SK-N-MC (cell line): ENCODE measurements at regions not wholly inside any gene's neighbourhood (a gene's known extent, or its start where the extent isn't known, plus 50 kb on each side); places are given as distances from the start of the nearest gene placed in this dataset.
A peak's percentile ranks its signal among the peaks of the same experiment; 100 is the strongest.
"Not testable (repeated sequence)": the region's sequence is repeated elsewhere in the genome, so short reads cannot be mapped to it uniquely, and the experiment has no call there.

Source experiments
- DNase-seq: peaks from one replicate; pipeline ENCODE4 v3.0.0-alpha.2; 2011; ENCODE audit warnings: low read depth, low spot score
- H3K27ac ChIP-seq: fragments of 200-600 bp; sonication (generic); 2 replicates; pipeline ENCODE4 v1.5.1; 2016; ENCODE audit warnings: mixed run types
- H3K36me3 ChIP-seq: fragments of 200-600 bp; sonication (generic); 2 replicates; pipeline ENCODE4 v1.6.1; 2017; ENCODE audit warnings: antibody characterized with exemption, low read length, mixed read lengths; ENCODE audit not compliant: insufficient read depth
- H3K4me3 ChIP-seq: fragments of 200-600 bp; sonication (generic); 2 replicates; pipeline ENCODE4 v1.5.1; 2016
- H3K9ac ChIP-seq: fragments of 200-600 bp; sonication (generic); 2 replicates; pipeline ENCODE4 v1.8.0; 2017; ENCODE audit warnings: mixed run types, mixed read lengths; ENCODE audit not compliant: insufficient read length
- H3K9me3 ChIP-seq: fragments of 200-600 bp; sonication (generic); 2 replicates; pipeline ENCODE4 v1.6.1; 2017; ENCODE audit warnings: low read depth, mild to moderate bottlenecking, antibody characterized with exemption, low read length, moderate library complexity, mixed read lengths
- EZH2 ChIP-seq: fragments of 200-600 bp; sonication (generic); IDR thresholded peaks from one replicate; pipeline ENCODE4 v1.6.1; 2017; ENCODE audit warnings: antibody characterized with exemption
- FOXP2 ChIP-seq: optimal IDR thresholded peaks from 2 replicates; pipeline ENCODE3; 2011; ENCODE audit warnings: mild to moderate bottlenecking, moderate library complexity; ENCODE audit not compliant: insufficient read depth; ENCODE audit errors: extremely low read length, control extremely low read depth
- POLR2AphosphoS5 ChIP-seq: IDR thresholded peaks from 2 replicates; pipeline ENCODE4 v1.6.1; 2012; ENCODE audit warnings: mild to moderate bottlenecking, low read depth, low read length, borderline replicate concordance

- no peak for TF ChIP-seq FOXP2
- no peak for TF ChIP-seq POLR2AphosphoS5
- TF ChIP-seq EZH2, result no peak
- no peak overlapping the region for H3K4me3 ChIP-seq
- DNase-seq, result no peak
- H3K9ac ChIP-seq, result no peak overlapping the region
- no peak overlapping the region for H3K27ac ChIP-seq
- H3K36me3 ChIP-seq, result no peaks in the 10 kb centered on the region
- no peaks in the 10 kb centered on the region for H3K9me3 ChIP-seq
Observed at GRCh38 chr5:54804086-54804485, 181.3 kb downstream of the ESM1 start.

DNA sequence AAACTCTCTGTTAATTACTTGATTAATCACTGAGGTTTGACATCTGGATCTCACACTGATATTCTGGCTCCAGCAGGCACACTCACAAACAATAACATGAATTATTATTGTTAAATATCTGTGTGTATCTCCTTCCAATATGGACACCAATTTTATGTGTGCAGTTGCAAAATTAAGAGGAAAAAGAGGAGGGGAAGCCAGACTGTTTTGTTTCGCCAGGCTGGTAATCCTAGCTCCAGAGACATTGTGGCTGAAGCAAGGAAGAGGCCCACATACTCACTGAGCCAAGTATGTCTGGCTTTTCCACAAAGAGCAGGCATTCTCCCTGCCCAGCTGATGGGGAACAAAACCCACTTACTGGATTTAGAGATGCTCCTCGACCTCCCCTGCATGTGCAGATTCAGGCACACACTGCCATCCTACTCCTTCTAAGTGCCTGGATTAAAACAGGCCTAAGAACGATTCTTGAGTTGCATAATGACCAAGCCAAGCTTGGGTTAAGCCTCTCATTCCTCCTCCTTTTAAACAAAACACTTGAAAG, 181.9 kb downstream of the ESM1 start:
- no peak overlapping the region for H3K9ac ChIP-seq
- no peaks in the 10 kb centered on the region for H3K36me3 ChIP-seq
- H3K27ac ChIP-seq, result 0 out of 2 replicates have a peak overlapping the region, but pooled peaks have one; percentile 26
- no peaks in the 10 kb centered on the region for H3K9me3 ChIP-seq
- no peak overlapping the region for H3K4me3 ChIP-seq
- TF ChIP-seq POLR2AphosphoS5, result no peak
- no peak for DNase-seq

GRCh38 chr5:54799645-54800044, 185.7 kb downstream of the ESM1 start:
- DNase-seq, result no peak
- H3K27ac ChIP-seq, result no peak overlapping the region
- H3K9me3 ChIP-seq, result no peaks in the 10 kb centered on the region
- no peak overlapping the region for H3K4me3 ChIP-seq
- H3K9ac ChIP-seq, result no peak overlapping the region
- TF ChIP-seq FOXP2 (no peak), POLR2AphosphoS5 (no peak), EZH2 (no peak)
- no peaks in the 10 kb centered on the region for H3K36me3 ChIP-seq

GRCh38 chr5:54795777-54796176, 189.6 kb downstream of the ESM1 start:
- Histone ChIP-seq H3K9ac (no peak overlapping the region), H3K4me3 (no peak overlapping the region), H3K9me3 (no peaks in the 10 kb centered on the region), H3K27ac (no peak overlapping the region), H3K36me3 (no peaks in the 10 kb centered on the region)
- TF ChIP-seq POLR2AphosphoS5, result no peak
- TF ChIP-seq FOXP2, result no peak
- TF ChIP-seq EZH2, result no peak
- DNase-seq, result no peak

DNA sequence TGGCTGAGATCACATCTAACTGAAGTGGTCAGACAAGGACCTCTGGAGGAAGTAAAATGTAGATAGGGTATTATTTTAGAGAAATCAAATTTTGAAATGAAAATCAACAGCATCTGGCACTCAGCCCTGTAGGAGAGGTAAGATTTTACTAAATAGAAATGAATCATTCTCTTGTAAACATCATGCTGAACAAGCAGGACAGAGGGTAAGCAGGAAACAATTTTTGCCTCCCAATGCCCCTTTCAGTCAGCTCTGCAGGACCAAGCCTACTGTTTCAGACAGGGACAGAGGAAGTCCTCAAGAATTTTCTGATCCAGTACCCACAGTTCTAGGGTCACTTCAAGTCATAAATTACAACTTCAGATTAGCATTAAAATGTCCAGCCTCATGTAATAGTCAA, 190.1 kb downstream of the ESM1 start:
- H3K27ac ChIP-seq, result no peak overlapping the region
- no peaks in the 10 kb centered on the region for H3K9me3 ChIP-seq
- TF ChIP-seq POLR2AphosphoS5 (no peak), EZH2 (no peak), FOXP2 (no peak)
- no peak overlapping the region for H3K4me3 ChIP-seq
- H3K9ac ChIP-seq, result no peak overlapping the region
- DNase-seq, result no peak
- no peaks in the 10 kb centered on the region for H3K36me3 ChIP-seq

DNA sequence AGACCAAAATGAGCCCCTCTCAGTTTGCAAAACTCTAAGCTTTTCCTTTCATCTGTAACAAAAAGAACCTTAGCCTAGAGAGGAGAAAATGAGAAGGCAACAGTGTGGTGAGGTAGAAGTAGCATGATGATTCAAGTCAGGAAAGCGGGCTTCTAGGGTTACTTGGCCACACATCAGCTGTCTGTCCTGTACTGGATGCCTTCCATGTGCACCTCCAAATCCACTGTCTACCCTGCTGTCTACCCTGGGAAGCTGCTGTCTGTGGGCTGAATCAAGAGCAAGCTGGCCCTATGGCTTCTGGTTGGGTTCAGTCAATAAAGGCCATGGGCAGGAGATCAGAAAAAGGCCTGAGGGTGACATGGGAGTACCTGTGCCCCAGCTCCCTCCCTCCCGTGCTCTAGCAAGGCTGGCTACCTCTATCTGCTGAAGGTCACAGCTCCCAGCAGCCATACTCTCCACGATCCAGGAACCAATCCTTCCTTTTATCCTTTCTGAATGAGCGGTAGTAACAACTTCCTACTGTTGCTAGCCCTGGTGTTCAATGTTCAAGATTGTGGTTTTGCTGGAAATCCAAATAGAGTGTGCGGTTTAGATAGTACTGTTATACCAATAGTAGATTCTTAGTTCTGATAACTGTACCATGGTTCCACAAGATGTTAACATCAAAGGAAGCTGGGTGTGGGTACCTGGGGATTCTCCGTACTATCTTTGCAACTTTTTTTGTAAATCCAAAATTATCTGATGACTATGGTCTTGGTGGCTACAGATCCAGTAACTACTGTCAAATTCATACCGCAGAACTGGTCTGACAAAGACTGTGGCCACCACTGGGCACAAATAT, 191.0 kb downstream of the ESM1 start:
- Histone ChIP-seq H3K9ac (no peak overlapping the region), H3K9me3 (no peaks in the 10 kb centered on the region), H3K36me3 (no peaks in the 10 kb centered on the region), H3K27ac (no peak overlapping the region), H3K4me3 (no peak overlapping the region)
- TF ChIP-seq POLR2AphosphoS5 (no peak), FOXP2 (no peak), EZH2 (no peak)
- no peak for DNase-seq

- TF ChIP-seq FOXP2 (no peak), POLR2AphosphoS5 (no peak), EZH2 (no peak)
- Histone ChIP-seq H3K9me3 (no peaks in the 10 kb centered on the region), H3K9ac (no peak overlapping the region), H3K27ac (no peak overlapping the region), H3K4me3 (no peak overlapping the region), H3K36me3 (no peaks in the 10 kb centered on the region)
- no peak for DNase-seq
Observed at GRCh38 chr5:54793468-54794134, 191.8 kb downstream of the ESM1 start.

DNA sequence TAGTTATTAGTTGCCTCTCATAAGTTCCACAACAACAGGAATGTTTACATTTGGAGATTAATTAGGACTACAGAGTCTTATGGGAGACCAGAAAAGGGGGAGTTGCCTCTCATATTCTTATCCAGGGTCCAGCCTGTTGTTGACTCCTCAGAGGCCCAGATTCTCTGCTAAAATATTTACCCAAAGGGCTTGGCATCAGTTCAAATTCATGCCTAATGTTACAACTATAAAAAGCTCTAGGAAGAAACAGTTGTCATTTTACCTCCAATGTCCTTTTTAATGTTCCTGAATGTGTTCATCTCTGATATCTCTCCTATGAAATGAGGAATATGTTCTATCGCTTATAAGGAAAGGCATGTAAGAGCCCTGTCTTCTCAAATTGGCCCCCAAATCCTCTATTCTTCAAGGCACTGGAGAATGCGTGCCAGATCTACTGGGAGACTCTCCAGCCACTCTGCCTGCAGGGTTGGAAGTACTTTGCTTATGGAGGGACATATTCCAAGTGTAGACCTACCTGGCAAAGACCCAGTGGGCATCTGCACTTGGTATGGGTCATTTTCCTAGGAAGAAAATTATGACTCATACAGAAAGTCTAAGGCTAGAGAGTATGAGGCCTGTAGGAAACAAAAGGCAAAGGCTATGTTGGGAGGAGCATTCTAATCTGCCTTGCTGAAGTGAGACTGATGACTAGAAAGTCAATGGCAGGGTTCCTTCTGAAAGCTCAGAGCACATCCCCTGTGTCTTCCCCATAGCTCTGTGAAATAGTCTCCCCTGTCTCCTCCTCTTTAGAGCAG, 192.6 kb downstream of the ESM1 start:
- no peaks in the 10 kb centered on the region for H3K36me3 ChIP-seq
- H3K27ac ChIP-seq, result no peak overlapping the region
- no peak overlapping the region for H3K9ac ChIP-seq
- H3K4me3 ChIP-seq, result no peak overlapping the region
- TF ChIP-seq POLR2AphosphoS5 (no peak), FOXP2 (no peak)
- H3K9me3 ChIP-seq, result no peaks in the 10 kb centered on the region
- DNase-seq, result no peak

GRCh38 chr5:54787910-54788309, 197.5 kb downstream of the ESM1 start:
- not testable (repeated sequence) for DNase-seq, H3K9me3 ChIP-seq, H3K9ac ChIP-seq

More at GRCh38 chr5:54787910-54788309, 197.5 kb downstream of the ESM1 start:
- H3K4me3 ChIP-seq, H3K36me3 ChIP-seq, H3K27ac ChIP-seq: not testable (repeated sequence)
